T-helper 17 cell (primary cell): ENCODE measurements at regions not wholly inside any gene's neighbourhood (a gene's known extent, or its start where the extent isn't known, plus 50 kb on each side); places are given as distances from the start of the nearest gene placed in this dataset.

Source experiments
- ATAC-seq: fragments of 150-1000 bp; cut with Tn5 transposase; 2 replicates; pipeline ENCODE4 v1.10.0; 2021; ENCODE audit warnings: mild to moderate bottlenecking, moderate library complexity
- DNase-seq, 3 donors: peaks; one replicate each; pipeline versions ENCODE4 v3.0.0 to v3.0.0-alpha.2; 2020 to 2021
- H3K9me3 ChIP-seq: one replicate; pipeline ENCODE4 v1.7.0; 2013; ENCODE audit warnings: low read length, mild to moderate bottlenecking; ENCODE audit not compliant: control insufficient read depth, poor library complexity, severe bottlenecking
- H3K27ac Mint-ChIP-seq: one replicate; pipeline ENCODE4 v1.8.0; 2022; ENCODE audit warnings: mild to moderate bottlenecking, moderate library complexity, mixed read lengths
- H3K27me3 Mint-ChIP-seq: one replicate; pipeline ENCODE4 v1.8.0; 2022; ENCODE audit warnings: mixed read lengths
- H3K36me3 Mint-ChIP-seq: one replicate; pipeline ENCODE4 v1.8.0; 2022; ENCODE audit warnings: low read depth, mixed read lengths
- H3K4me1 Mint-ChIP-seq: one replicate; pipeline ENCODE4 v1.8.0; 2022; ENCODE audit warnings: mild to moderate bottlenecking, mixed read lengths
- H3K4me3 Mint-ChIP-seq: one replicate; pipeline ENCODE4 v1.8.0; 2022; ENCODE audit warnings: mild to moderate bottlenecking, moderate library complexity, mixed read lengths

GRCh38 chr12:24741216-24741615 lies 207.7 kb downstream of the BCAT1 start:
- H3K4me1 Mint-ChIP-seq, result peaks cover 6% of the 10 kb centered on the region
- DNase-seq (no peak), ATAC-seq (no peak)
- H3K27ac Mint-ChIP-seq, result peak overlapping the region; percentile 81
- no peaks in the 10 kb centered on the region for H3K9me3 ChIP-seq
- H3K36me3 Mint-ChIP-seq, result no peaks in the 10 kb centered on the region
- H3K27me3 Mint-ChIP-seq, result no peaks in the 10 kb centered on the region
- H3K4me3 Mint-ChIP-seq, result peak overlapping the region; percentile 85

- no peak overlapping the region for H3K27ac Mint-ChIP-seq
- H3K36me3 Mint-ChIP-seq, result no peaks in the 10 kb centered on the region
- no peaks in the 10 kb centered on the region for H3K9me3 ChIP-seq
- no peaks in the 10 kb centered on the region for H3K27me3 Mint-ChIP-seq
- ATAC-seq, result no peak
- peaks cover 6% of the 10 kb centered on the region for H3K4me1 Mint-ChIP-seq
- DNase-seq, result no peak
- H3K4me3 Mint-ChIP-seq, result no peak overlapping the region
Observed at GRCh38 chr12:24739106-24739779, 209.7 kb downstream of the BCAT1 start.

GRCh38 chr12:24738441-24738840 lies 210.5 kb downstream of the BCAT1 start:
- Mint-ChIP-seq H3K27me3 (no peaks in the 10 kb centered on the region), H3K36me3 (no peaks in the 10 kb centered on the region), H3K4me3 (no peak overlapping the region), H3K27ac (no peak overlapping the region), H3K4me1 (peaks cover 6% of the 10 kb centered on the region)
- ATAC-seq (no peak), DNase-seq (no peak)
- H3K9me3 ChIP-seq, result no peaks in the 10 kb centered on the region

GRCh38 chr12:24731596-24731995 lies 217.3 kb downstream of the BCAT1 start:
- ATAC-seq (no peak), DNase-seq (no peak)
- Mint-ChIP-seq H3K4me1 (no peaks in the 10 kb centered on the region), H3K27ac (no peak overlapping the region), H3K4me3 (no peak overlapping the region), H3K27me3 (peaks cover 6% of the 10 kb centered on the region), H3K36me3 (no peaks in the 10 kb centered on the region)
- H3K9me3 ChIP-seq, result no peaks in the 10 kb centered on the region

GRCh38 chr12:24730489-24730896 lies 218.4 kb downstream of the BCAT1 start:
- Mint-ChIP-seq H3K27me3 (peaks cover 7% of the 10 kb centered on the region), H3K36me3 (no peaks in the 10 kb centered on the region), H3K4me3 (no peak overlapping the region), H3K27ac (no peak overlapping the region), H3K4me1 (no peaks in the 10 kb centered on the region)
- ATAC-seq, result no peak
- no peaks in the 10 kb centered on the region for H3K9me3 ChIP-seq
- DNase-seq, result no peak

GRCh38 chr12:24728826-24729225 lies 220.1 kb downstream of the BCAT1 start:
- peaks cover 7% of the 10 kb centered on the region for H3K27me3 Mint-ChIP-seq
- no peaks in the 10 kb centered on the region for H3K36me3 Mint-ChIP-seq
- H3K4me3 Mint-ChIP-seq, result no peak overlapping the region
- ATAC-seq, result no peak
- no peak for DNase-seq
- no peak overlapping the region for H3K27ac Mint-ChIP-seq
- H3K4me1 Mint-ChIP-seq, result no peaks in the 10 kb centered on the region
- no peaks in the 10 kb centered on the region for H3K9me3 ChIP-seq

GRCh38 chr12:24728366-24728765 lies 220.5 kb downstream of the BCAT1 start:
- Mint-ChIP-seq H3K27ac (no peak overlapping the region), H3K36me3 (no peaks in the 10 kb centered on the region), H3K4me1 (no peaks in the 10 kb centered on the region), H3K27me3 (peaks cover 7% of the 10 kb centered on the region), H3K4me3 (no peak overlapping the region)
- DNase-seq (no peak), ATAC-seq (no peak)
- H3K9me3 ChIP-seq, result no peaks in the 10 kb centered on the region

GRCh38 chr12:24725616-24726015 lies 223.3 kb downstream of the BCAT1 start:
- Mint-ChIP-seq H3K4me1 (no peaks in the 10 kb centered on the region), H3K4me3 (no peak overlapping the region)
- no peak for ATAC-seq

GRCh38 chr12:24724814-24725213 lies 224.1 kb downstream of the BCAT1 start:
- H3K36me3 Mint-ChIP-seq, result no peaks in the 10 kb centered on the region
- no peaks in the 10 kb centered on the region for H3K4me1 Mint-ChIP-seq
- DNase-seq, result no peak
- H3K4me3 Mint-ChIP-seq, result no peak overlapping the region
- peaks cover 12% of the 10 kb centered on the region for H3K27me3 Mint-ChIP-seq
- no peak for ATAC-seq
- no peak overlapping the region for H3K27ac Mint-ChIP-seq
- H3K9me3 ChIP-seq, result no peaks in the 10 kb centered on the region

More at GRCh38 chr12:24725616-24726015, 223.3 kb downstream of the BCAT1 start:
- Mint-ChIP-seq H3K27ac (no peak overlapping the region), H3K27me3 (peaks cover 7% of the 10 kb centered on the region), H3K36me3 (no peaks in the 10 kb centered on the region)
- DNase-seq, result no peak
- no peaks in the 10 kb centered on the region for H3K9me3 ChIP-seq

GRCh38 chr12:24723759-24724158 lies 225.1 kb downstream of the BCAT1 start:
- H3K27me3 Mint-ChIP-seq, result peaks cover 12% of the 10 kb centered on the region
- peaks cover 4% of the 10 kb centered on the region for H3K4me1 Mint-ChIP-seq
- no peak overlapping the region for H3K27ac Mint-ChIP-seq
- no peak for ATAC-seq
- H3K9me3 ChIP-seq, result no peaks in the 10 kb centered on the region
- DNase-seq, result no peak
- no peak overlapping the region for H3K4me3 Mint-ChIP-seq
- H3K36me3 Mint-ChIP-seq, result no peaks in the 10 kb centered on the region

- no peak overlapping the region for H3K4me3 Mint-ChIP-seq
- H3K27ac Mint-ChIP-seq, result no peak overlapping the region
- DNase-seq (no peak), ATAC-seq (no peak)
- H3K27me3 Mint-ChIP-seq, result peaks cover 5% of the 10 kb centered on the region
- H3K4me1 Mint-ChIP-seq, result peaks cover 6% of the 10 kb centered on the region
- no peaks in the 10 kb centered on the region for H3K9me3 ChIP-seq
- H3K36me3 Mint-ChIP-seq, result no peaks in the 10 kb centered on the region
Observed at GRCh38 chr12:24721191-24721590, 227.7 kb downstream of the BCAT1 start.

- Mint-ChIP-seq H3K4me3 (no peak overlapping the region), H3K27me3 (peaks cover 5% of the 10 kb centered on the region), H3K4me1 (peaks cover 6% of the 10 kb centered on the region), H3K36me3 (peaks cover 2% of the 10 kb centered on the region), H3K27ac (no peak overlapping the region)
- ATAC-seq, result no peak
- no peaks in the 10 kb centered on the region for H3K9me3 ChIP-seq
- DNase-seq, result no peak
Observed at GRCh38 chr12:24719293-24719721, 229.6 kb downstream of the BCAT1 start.

- DNase-seq (no peak), ATAC-seq (no peak)
- Mint-ChIP-seq H3K27me3 (peaks cover 5% of the 10 kb centered on the region), H3K4me3 (no peak overlapping the region), H3K4me1 (peaks cover 6% of the 10 kb centered on the region), H3K27ac (no peak overlapping the region), H3K36me3 (peaks cover 3% of the 10 kb centered on the region)
- H3K9me3 ChIP-seq, result no peaks in the 10 kb centered on the region
Observed at GRCh38 chr12:24718617-24719016, 230.3 kb downstream of the BCAT1 start.

- H3K9me3 ChIP-seq, result no peaks in the 10 kb centered on the region
- peaks cover 3% of the 10 kb centered on the region for H3K36me3 Mint-ChIP-seq
- no peaks in the 10 kb centered on the region for H3K27me3 Mint-ChIP-seq
- H3K4me3 Mint-ChIP-seq, result no peak overlapping the region
- H3K4me1 Mint-ChIP-seq, result peaks cover 5% of the 10 kb centered on the region
- DNase-seq (no peak), ATAC-seq (no peak)
- H3K27ac Mint-ChIP-seq, result no peak overlapping the region
Observed at GRCh38 chr12:24714237-24714636, 234.7 kb downstream of the BCAT1 start.
